Immature natural killer cell (primary cell): ENCODE measurements at regions not wholly inside any gene's neighbourhood (a gene's known extent, or its start where the extent isn't known, plus 50 kb on each side); places are given as distances from the start of the nearest gene placed in this dataset.

Experiments used
- DNase-seq, 3 donors: peaks; one replicate each; pipeline ENCODE4 v3.0.0; 2022; ENCODE audit warnings: mixed read lengths in 1 of 3
- H3K27ac Mint-ChIP-seq, 6 donors: one replicate each; pipeline ENCODE4 v1.8.0; 2020; ENCODE audit warnings: mixed read lengths in 6 of 6, mild to moderate bottlenecking in 5 of 6, inconsistent platforms in 4 of 6, moderate library complexity in 3 of 6
- H3K27me3 Mint-ChIP-seq, 3 donors: one replicate each; pipeline ENCODE4 v1.8.0; 2020 to 2021; ENCODE audit warnings: low read depth in 3 of 3, mild to moderate bottlenecking in 3 of 3, mixed read lengths in 3 of 3, moderate library complexity in 3 of 3, inconsistent platforms in 1 of 3
- H3K36me3 Mint-ChIP-seq, 3 donors: one replicate each; pipeline ENCODE4 v1.8.0; 2020; ENCODE audit warnings: mixed read lengths in 3 of 3, inconsistent platforms in 2 of 3, mild to moderate bottlenecking in 2 of 3
- H3K4me1 Mint-ChIP-seq, 2 donors: one replicate each; pipeline ENCODE4 v1.8.0; 2020; ENCODE audit warnings: inconsistent platforms in 2 of 2, mild to moderate bottlenecking in 2 of 2, mixed read lengths in 2 of 2, moderate library complexity in 1 of 2
- H3K4me3 Mint-ChIP-seq, 5 donors: one replicate each; pipeline ENCODE4 v1.8.0; 2020; ENCODE audit warnings: mild to moderate bottlenecking in 5 of 5, mixed read lengths in 5 of 5, inconsistent platforms in 3 of 5, moderate library complexity in 3 of 5
- H3K9me3 Mint-ChIP-seq, 6 donors: one replicate each; pipeline ENCODE4 v1.8.0; 2020; ENCODE audit warnings: mild to moderate bottlenecking in 6 of 6, mixed read lengths in 6 of 6, inconsistent platforms in 4 of 6, moderate library complexity in 3 of 6

- H3K4me3 Mint-ChIP-seq, result no peak overlapping the region
- no peak overlapping the region for H3K27ac Mint-ChIP-seq
- peaks cover 0 to 8% (median 0%) of the 10 kb centered on the region in 3 donors for H3K36me3 Mint-ChIP-seq
- peaks cover 0 to 3% (median 0%) of the 10 kb centered on the region in 6 donors for H3K9me3 Mint-ChIP-seq
- DNase-seq, result no peak
- H3K4me1 Mint-ChIP-seq, result peaks cover 13 to 21% of the 10 kb centered on the region in 2 donors
- peaks cover 0 to 8% (median 2%) of the 10 kb centered on the region in 3 donors for H3K27me3 Mint-ChIP-seq
These were observed 351.8 kb upstream of the FMN2 start for GRCh38 chr1:239739919-239740318.

GRCh38 chr1:239742416-239743109 is 349.1 kb upstream of the FMN2 start:
- Mint-ChIP-seq H3K4me1 (peaks cover 13 to 21% of the 10 kb centered on the region in 2 donors), H3K27me3 (peaks cover 0 to 3% (median 2%) of the 10 kb centered on the region in 3 donors), H3K4me3 (no peak overlapping the region), H3K27ac (no peak overlapping the region), H3K36me3 (peaks cover 0 to 10% (median 0%) of the 10 kb centered on the region in 3 donors), H3K9me3 (peaks cover 0 to 3% (median 0%) of the 10 kb centered on the region in 6 donors)
- DNase-seq, result no peak

- DNase-seq, result no peak
- H3K9me3 Mint-ChIP-seq, result peaks cover 0 to 2% (median 0%) of the 10 kb centered on the region in 6 donors
- no peak overlapping the region for H3K4me3 Mint-ChIP-seq
- peaks cover 0 to 3% (median 2%) of the 10 kb centered on the region in 3 donors for H3K27me3 Mint-ChIP-seq
- peaks cover 0 to 8% (median 0%) of the 10 kb centered on the region in 3 donors for H3K36me3 Mint-ChIP-seq
- peaks cover 10 to 17% of the 10 kb centered on the region in 2 donors for H3K4me1 Mint-ChIP-seq
- no peak overlapping the region for H3K27ac Mint-ChIP-seq
These were observed 346.8 kb upstream of the FMN2 start for GRCh38 chr1:239744851-239745250.

- no peak overlapping the region for H3K4me3 Mint-ChIP-seq
- peaks cover 0 to 3% (median 0%) of the 10 kb centered on the region in 6 donors for H3K9me3 Mint-ChIP-seq
- peaks cover 0 to 2% (median 1%) of the 10 kb centered on the region in 3 donors for H3K27me3 Mint-ChIP-seq
- no peak for DNase-seq
- H3K36me3 Mint-ChIP-seq, result peaks cover 0 to 4% (median 0%) of the 10 kb centered on the region in 3 donors
- no peak overlapping the region for H3K27ac Mint-ChIP-seq
- H3K4me1 Mint-ChIP-seq, result no peaks in the 10 kb centered on the region
These were observed 336.4 kb upstream of the FMN2 start for GRCh38 chr1:239755107-239755912.

GRCh38 chr1:239757716-239758115 is 334.0 kb upstream of the FMN2 start:
- H3K27me3 Mint-ChIP-seq, result peaks cover 0 to 6% (median 0%) of the 10 kb centered on the region in 3 donors

GRCh38 chr1:239758756-239759155 is 332.9 kb upstream of the FMN2 start:
- H3K27ac Mint-ChIP-seq, result no peak overlapping the region

More at GRCh38 chr1:239757716-239758115, 334.0 kb upstream of the FMN2 start:
- DNase-seq, result no peak
- Mint-ChIP-seq H3K4me3 (no peak overlapping the region), H3K4me1 (no peaks in the 10 kb centered on the region), H3K9me3 (no peaks in the 10 kb centered on the region), H3K36me3 (peaks cover 0 to 4% (median 0%) of the 10 kb centered on the region in 3 donors), H3K27ac (no peak overlapping the region)

GRCh38 chr1:239761509-239761908 is 330.2 kb upstream of the FMN2 start:
- Mint-ChIP-seq H3K27me3 (peaks cover 0 to 6% (median 2%) of the 10 kb centered on the region in 3 donors), H3K27ac (no peak overlapping the region), H3K36me3 (no peaks in the 10 kb centered on the region), H3K4me3 (no peak overlapping the region), H3K4me1 (no peaks in the 10 kb centered on the region), H3K9me3 (no peaks in the 10 kb centered on the region)
- no peak for DNase-seq

More at GRCh38 chr1:239758756-239759155, 332.9 kb upstream of the FMN2 start:
- Mint-ChIP-seq H3K36me3 (no peaks in the 10 kb centered on the region), H3K27me3 (peaks cover 0 to 6% (median 0%) of the 10 kb centered on the region in 3 donors), H3K4me3 (no peak overlapping the region), H3K4me1 (no peaks in the 10 kb centered on the region), H3K9me3 (no peaks in the 10 kb centered on the region)
- no peak for DNase-seq

GRCh38 chr1:239763850-239764249 is 327.8 kb upstream of the FMN2 start:
- no peak overlapping the region for H3K27ac Mint-ChIP-seq
- no peaks in the 10 kb centered on the region for H3K9me3 Mint-ChIP-seq
- no peaks in the 10 kb centered on the region for H3K36me3 Mint-ChIP-seq
- no peaks in the 10 kb centered on the region for H3K4me1 Mint-ChIP-seq
- peaks cover 0 to 4% (median 2%) of the 10 kb centered on the region in 3 donors for H3K27me3 Mint-ChIP-seq
- no peak for DNase-seq
- no peak overlapping the region for H3K4me3 Mint-ChIP-seq

GRCh38 chr1:239764546-239764945 is 327.1 kb upstream of the FMN2 start:
- no peak overlapping the region for H3K4me3 Mint-ChIP-seq
- no peak for DNase-seq

GRCh38 chr1:239765163-239765562 is 326.5 kb upstream of the FMN2 start:
- no peak overlapping the region for H3K4me3 Mint-ChIP-seq
- H3K27ac Mint-ChIP-seq, result no peak overlapping the region
- H3K36me3 Mint-ChIP-seq, result no peaks in the 10 kb centered on the region
- no peaks in the 10 kb centered on the region for H3K9me3 Mint-ChIP-seq
- H3K4me1 Mint-ChIP-seq, result no peaks in the 10 kb centered on the region
- DNase-seq, result no peak
- H3K27me3 Mint-ChIP-seq, result peaks cover 0 to 4% (median 2%) of the 10 kb centered on the region in 3 donors

More at GRCh38 chr1:239764546-239764945, 327.1 kb upstream of the FMN2 start:
- H3K27ac Mint-ChIP-seq, result no peak overlapping the region
- H3K9me3 Mint-ChIP-seq, result no peaks in the 10 kb centered on the region
- H3K4me1 Mint-ChIP-seq, result no peaks in the 10 kb centered on the region
- no peaks in the 10 kb centered on the region for H3K36me3 Mint-ChIP-seq
- H3K27me3 Mint-ChIP-seq, result peaks cover 0 to 4% (median 2%) of the 10 kb centered on the region in 3 donors

GRCh38 chr1:239771550-239771949 is 320.1 kb upstream of the FMN2 start:
- no peaks in the 10 kb centered on the region for H3K36me3 Mint-ChIP-seq
- no peaks in the 10 kb centered on the region for H3K4me1 Mint-ChIP-seq
- no peak for DNase-seq
- H3K9me3 Mint-ChIP-seq, result peaks cover 0 to 5% (median 0%) of the 10 kb centered on the region in 6 donors
- no peak overlapping the region for H3K27ac Mint-ChIP-seq
- H3K27me3 Mint-ChIP-seq, result peaks cover 0 to 2% (median 0%) of the 10 kb centered on the region in 3 donors
- H3K4me3 Mint-ChIP-seq, result no peak overlapping the region

GRCh38 chr1:239772446-239772845 is 319.2 kb upstream of the FMN2 start:
- H3K9me3 Mint-ChIP-seq, result peaks cover 0 to 6% (median 0%) of the 10 kb centered on the region in 6 donors
- peaks cover 0 to 2% (median 0%) of the 10 kb centered on the region in 3 donors for H3K27me3 Mint-ChIP-seq
- no peaks in the 10 kb centered on the region for H3K4me1 Mint-ChIP-seq
- no peak for DNase-seq
- H3K36me3 Mint-ChIP-seq, result no peaks in the 10 kb centered on the region
- H3K4me3 Mint-ChIP-seq, result no peak overlapping the region
- no peak overlapping the region for H3K27ac Mint-ChIP-seq

- no peak overlapping the region for H3K4me3 Mint-ChIP-seq
- no peak overlapping the region for H3K27ac Mint-ChIP-seq
- peaks cover 0 to 6% (median 0%) of the 10 kb centered on the region in 6 donors for H3K9me3 Mint-ChIP-seq
- no peak for DNase-seq
- peaks cover 0 to 4% (median 0%) of the 10 kb centered on the region in 3 donors for H3K27me3 Mint-ChIP-seq
- H3K36me3 Mint-ChIP-seq, result no peaks in the 10 kb centered on the region
- no peaks in the 10 kb centered on the region for H3K4me1 Mint-ChIP-seq
These were observed 316.2 kb upstream of the FMN2 start for GRCh38 chr1:239775466-239775865.
